GM23338 (cell line): ENCODE measurements at regions not wholly inside any gene's neighbourhood (a gene's known extent, or its start where the extent isn't known, plus 50 kb on each side); places are given as distances from the start of the nearest gene placed in this dataset.
"Not testable (repeated sequence)": the region's sequence is repeated elsewhere in the genome, so short reads cannot be mapped to it uniquely, and the experiment has no call there.

Experiments used
- CTCF ChIP-seq, 2 experiments: fragments of 200-600 bp in 1 of 2; sonication (generic) in 1 of 2; conservative IDR thresholded peaks; 2 replicates each; pipeline versions ENCODE4 v1.5.1 to v1.6.1; 2016 to 2017; ENCODE audit warnings: antibody characterized with exemption in 2 of 2, low read depth in 2 of 2, mild to moderate bottlenecking in 2 of 2, moderate library complexity in 1 of 2
- EZH2 ChIP-seq: fragments of 200-600 bp; sonication (generic); IDR thresholded peaks from one replicate; pipeline ENCODE4 v1.8.0; 2017; ENCODE audit warnings: antibody characterized with exemption, mild to moderate bottlenecking, low read depth; ENCODE audit not compliant: unreplicated experiment
- NANOG ChIP-seq: IDR thresholded peaks from 2 replicates; pipeline ENCODE4 v1.6.1; 2016; ENCODE audit warnings: antibody characterized with exemption, borderline replicate concordance
- POLR2AphosphoS5 ChIP-seq: IDR thresholded peaks from 2 replicates; pipeline ENCODE4 v1.6.1; 2016; ENCODE audit warnings: antibody characterized with exemption, low read depth

- not testable (repeated sequence) for TF ChIP-seq POLR2AphosphoS5; CTCF (conservative IDR thresholded peaks at IDR 0.05; ENCODE audit: low read depth in 2 of 2); NANOG; EZH2
These were observed 5485.8 kb upstream of the TPTE start for GRCh38 chr21:5035587-5035986.
